ENCODE measurements at regions not wholly inside any gene's neighbourhood (a gene's known extent, or its start where the extent isn't known, plus 50 kb on each side); places are given as distances from the start of the nearest gene placed in this dataset.

- Histone ChIP-seq H3K4me3 (no peak overlapping the region), H3K9me3 (no peaks in the 10 kb centered on the region), H3K4me1 (ENCODE audit: low read depth) (no peaks in the 10 kb centered on the region), H3K36me3 (ENCODE audit: low read depth) (no peaks in the 10 kb centered on the region)
- DNase-seq (no peak), ATAC-seq (peak; percentile 80)
- no peak for TF ChIP-seq CTCF (IDR thresholded peaks at IDR 0.05)
- intact Hi-C loops (cut with DNase I, micrococcal nuclease) = no loop called here
Measured at GRCh38 chr12:89779090-89779489, 70.5 kb upstream of the ATP2B1 start.

GRCh38 chr12:89777733-89778379 lies 69.2 kb upstream of the ATP2B1 start:
- no peak for ATAC-seq
- TF ChIP-seq CTCF (IDR thresholded peaks at IDR 0.05) = no peak
- no peak overlapping the region for H3K4me3 ChIP-seq
- no peaks in the 10 kb centered on the region for H3K4me1 ChIP-seq (ENCODE audit: low read depth)
- H3K36me3 ChIP-seq (ENCODE audit: low read depth) = no peaks in the 10 kb centered on the region
- intact Hi-C loops (cut with DNase I, micrococcal nuclease) = no loop called here
- no peak for DNase-seq
- no peaks in the 10 kb centered on the region for H3K9me3 ChIP-seq

- intact Hi-C loops (cut with DNase I, micrococcal nuclease) = no loop called here
- H3K4me1 ChIP-seq (ENCODE audit: low read depth) = no peaks in the 10 kb centered on the region
- no peak for TF ChIP-seq CTCF (IDR thresholded peaks at IDR 0.05)
- no peak overlapping the region for H3K4me3 ChIP-seq
- no peaks in the 10 kb centered on the region for H3K36me3 ChIP-seq (ENCODE audit: low read depth)
- DNase-seq = no peak
- H3K9me3 ChIP-seq = no peaks in the 10 kb centered on the region
- ATAC-seq = no peak
Measured at GRCh38 chr12:89775986-89776365, 67.3 kb upstream of the ATP2B1 start.

- TF ChIP-seq CTCF (IDR thresholded peaks at IDR 0.05) = no peak
- intact Hi-C loops (cut with DNase I, micrococcal nuclease) = no loop called here
- ATAC-seq = peak; percentile 48
- no peaks in the 10 kb centered on the region for H3K4me1 ChIP-seq (ENCODE audit: low read depth)
- H3K9me3 ChIP-seq = no peaks in the 10 kb centered on the region
- DNase-seq = no peak
- H3K4me3 ChIP-seq = no peak overlapping the region
- no peaks in the 10 kb centered on the region for H3K36me3 ChIP-seq (ENCODE audit: low read depth)
Measured at GRCh38 chr12:89775063-89775985, 66.7 kb upstream of the ATP2B1 start.

GRCh38 chr12:89774645-89775044 lies 66.0 kb upstream of the ATP2B1 start:
- Histone ChIP-seq H3K36me3 (ENCODE audit: low read depth) (no peaks in the 10 kb centered on the region), H3K9me3 (no peaks in the 10 kb centered on the region), H3K4me3 (no peak overlapping the region), H3K4me1 (ENCODE audit: low read depth) (no peaks in the 10 kb centered on the region)
- no peak for ATAC-seq
- no peak for TF ChIP-seq CTCF (IDR thresholded peaks at IDR 0.05)
- intact Hi-C loops (cut with DNase I, micrococcal nuclease) = no loop called here
- no peak for DNase-seq

All from mucosa of descending colon (tissue), 3 donors.